ENCODE measurements at regions not wholly inside any gene's neighbourhood (a gene's known extent, or its start where the extent isn't known, plus 50 kb on each side); places are given as distances from the start of the nearest gene placed in this dataset.

GRCh38 chr2:186108470-186108869 lies 369.9 kb downstream of the FSIP2 start:
- Mint-ChIP-seq H3K4me1 (ENCODE audit: low read depth) (no peaks in the 10 kb centered on the region), H3K36me3 (ENCODE audit: insufficient read depth) (no peaks in the 10 kb centered on the region), H3K27me3 (no peaks in the 10 kb centered on the region), H3K4me3 (ENCODE audit: low read depth) (no peak overlapping the region), H3K9me3 (ENCODE audit: low read depth) (peaks cover 8% of the 10 kb centered on the region), H3K27ac (no peak overlapping the region)
- no peak for TF ChIP-seq CTCF (IDR thresholded peaks at IDR 0.05; ENCODE audit: unreplicated experiment)
- no peak for DNase-seq (ENCODE audit: low spot score, unreplicated experiment)

GRCh38 chr2:186113284-186113683 lies 372.8 kb upstream of the ZC3H15 start:
- H3K27ac Mint-ChIP-seq = no peak overlapping the region
- no peaks in the 10 kb centered on the region for H3K4me1 Mint-ChIP-seq (ENCODE audit: low read depth)
- H3K36me3 Mint-ChIP-seq (ENCODE audit: insufficient read depth) = peaks cover 2% of the 10 kb centered on the region
- H3K4me3 Mint-ChIP-seq (ENCODE audit: low read depth) = no peak overlapping the region
- no peak for TF ChIP-seq CTCF (IDR thresholded peaks at IDR 0.05; ENCODE audit: unreplicated experiment)
- peaks cover 11% of the 10 kb centered on the region for H3K9me3 Mint-ChIP-seq (ENCODE audit: low read depth)
- DNase-seq (ENCODE audit: low spot score, unreplicated experiment) = no peak
- no peaks in the 10 kb centered on the region for H3K27me3 Mint-ChIP-seq

GRCh38 chr2:186125156-186125555 lies 360.9 kb upstream of the ZC3H15 start:
- Mint-ChIP-seq H3K4me3 (ENCODE audit: low read depth) (no peak overlapping the region), H3K36me3 (ENCODE audit: insufficient read depth) (no peaks in the 10 kb centered on the region), H3K4me1 (ENCODE audit: low read depth) (peaks cover 20% of the 10 kb centered on the region), H3K9me3 (ENCODE audit: low read depth) (peaks cover 8% of the 10 kb centered on the region), H3K27ac (no peak overlapping the region), H3K27me3 (no peaks in the 10 kb centered on the region)
- no peak for DNase-seq (ENCODE audit: low spot score, unreplicated experiment)
- no peak for TF ChIP-seq CTCF (IDR thresholded peaks at IDR 0.05; ENCODE audit: unreplicated experiment)

- no peak overlapping the region for H3K4me3 Mint-ChIP-seq (ENCODE audit: low read depth)
- peaks cover 24% of the 10 kb centered on the region for H3K4me1 Mint-ChIP-seq (ENCODE audit: low read depth)
- H3K9me3 Mint-ChIP-seq (ENCODE audit: low read depth) = peaks cover 8% of the 10 kb centered on the region
- H3K27me3 Mint-ChIP-seq = no peaks in the 10 kb centered on the region
- no peak for TF ChIP-seq CTCF (IDR thresholded peaks at IDR 0.05; ENCODE audit: unreplicated experiment)
- H3K27ac Mint-ChIP-seq = no peak overlapping the region
- DNase-seq (ENCODE audit: low spot score, unreplicated experiment) = no peak
- H3K36me3 Mint-ChIP-seq (ENCODE audit: insufficient read depth) = no peaks in the 10 kb centered on the region
Observed at GRCh38 chr2:186125625-186126024, 360.4 kb upstream of the ZC3H15 start.

GRCh38 chr2:186126181-186126580 lies 359.9 kb upstream of the ZC3H15 start:
- Mint-ChIP-seq H3K27me3 (no peaks in the 10 kb centered on the region), H3K36me3 (ENCODE audit: insufficient read depth) (no peaks in the 10 kb centered on the region), H3K4me3 (ENCODE audit: low read depth) (no peak overlapping the region), H3K27ac (no peak overlapping the region), H3K4me1 (ENCODE audit: low read depth) (peaks cover 28% of the 10 kb centered on the region), H3K9me3 (ENCODE audit: low read depth) (peaks cover 8% of the 10 kb centered on the region)
- no peak for DNase-seq (ENCODE audit: low spot score, unreplicated experiment)
- TF ChIP-seq CTCF (IDR thresholded peaks at IDR 0.05; ENCODE audit: unreplicated experiment) = no peak

Measured in progenitor cell of endocrine pancreas (in vitro differentiated cells).